ENCODE measurements at regions not wholly inside any gene's neighbourhood (a gene's known extent, or its start where the extent isn't known, plus 50 kb on each side); places are given as distances from the start of the nearest gene placed in this dataset.

DNA sequence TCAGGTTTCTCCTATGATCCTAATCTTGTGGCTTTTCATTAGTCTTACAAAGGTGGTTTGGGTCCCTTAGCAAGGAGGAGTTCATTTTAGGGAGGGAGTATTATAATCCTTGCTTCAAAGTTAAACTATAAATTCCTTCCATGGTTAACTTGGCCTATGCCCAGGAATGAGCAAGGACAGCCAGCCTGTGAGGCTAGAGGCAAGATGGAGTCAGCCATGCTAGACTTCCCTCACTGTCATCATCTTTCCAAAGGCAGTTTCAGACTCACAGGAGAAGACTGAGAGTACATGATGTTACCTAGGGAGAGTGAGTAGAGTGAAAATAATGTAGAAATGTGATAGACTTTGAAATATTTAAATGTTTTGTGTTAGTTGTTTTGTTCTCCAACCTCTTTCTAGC, 192.3 kb downstream of the GPAT3 start:
- TF ChIP-seq CTCF (IDR thresholded peaks at IDR 0.05), result no peak
- no peak for TF ChIP-seq POLR2A (IDR thresholded peaks at IDR 0.05)

Measured in testis (tissue), 2 donors.